Astrocyte (in vitro differentiated cells and primary cell): ENCODE measurements at regions not wholly inside any gene's neighbourhood (a gene's known extent, or its start where the extent isn't known, plus 50 kb on each side); places are given as distances from the start of the nearest gene placed in this dataset.

Source experiments
- CTCF ChIP-seq: IDR thresholded peaks from 2 replicates; pipeline ENCODE4 v1.5.1; 2011; ENCODE audit warnings: low read depth, mild to moderate bottlenecking, inconsistent platforms, low read length, moderate library complexity; ENCODE audit not compliant: insufficient read depth
- EZH2 ChIP-seq: IDR thresholded peaks from 2 replicates; pipeline ENCODE4 v1.6.1; 2012; ENCODE audit warnings: mild to moderate bottlenecking, low read length, inconsistent platforms; ENCODE audit not compliant: insufficient read depth

GRCh38 chr4:12050357-12050756 is 621.7 kb upstream of the HS3ST1 start:
- TF ChIP-seq CTCF (no peak), EZH2 (no peak)
